IMR-90 (cell line): ENCODE measurements at regions not wholly inside any gene's neighbourhood (a gene's known extent, or its start where the extent isn't known, plus 50 kb on each side); places are given as distances from the start of the nearest gene placed in this dataset.

Experiments
- ATAC-seq: fragments of 200-7000 bp; cut with Tn5 transposase; 2 replicates; pipeline ENCODE4 v1.9.1; 2020; ENCODE audit warnings: low read depth, mild to moderate bottlenecking, moderate library complexity
- BruUV-seq: library from RNA; stranded (reverse); fragments of 400-500 nt; replicated peaks from 2 replicates; lab custom pipeline; 2021; lab: Mats Ljungman, UMichigan
- CTCF ChIA-PET: fragments of 300-600 bp; formaldehyde crosslinking; extraction: SDS; loops from one replicate; lab custom pipeline; 2021; ENCODE audit warnings: antibody characterized with exemption; lab: Yijun Ruan, JAX
- POLR2A ChIA-PET: fragments of 300-600 bp; sonication (Branson Sonifier 250); formaldehyde crosslinking; loops from one replicate; lab custom pipeline; 2022; ENCODE audit warnings: antibody characterized with exemption; ENCODE audit not compliant: unreplicated experiment; lab: Charles Lee
- DNase-seq: peaks from one replicate; pipeline ENCODE4 v3.0.0; 2013
- H2AFZ ChIP-seq: replicated peaks from 2 replicates; pipeline ENCODE3; 2013; ENCODE audit warnings: low read length, mild to moderate bottlenecking; ENCODE audit not compliant: poor library complexity
- H2AK5ac ChIP-seq: 2 replicates; pipeline ENCODE4 v1.6.1; 2013; ENCODE audit warnings: low read depth, low read length, inconsistent platforms
- H2AK9ac ChIP-seq: replicated peaks from 2 replicates; pipeline ENCODE3; 2013; ENCODE audit warnings: mild to moderate bottlenecking, low read depth, low read length, moderate library complexity; ENCODE audit not compliant: poor library complexity
- H2BK120ac ChIP-seq: 2 replicates; pipeline ENCODE4 v1.6.1; 2013; ENCODE audit warnings: low read depth, low read length, inconsistent platforms
- H2BK15ac ChIP-seq: 3 replicates; pipeline ENCODE4 v1.6.1; 2013; ENCODE audit warnings: low read depth, low read length, inconsistent platforms
- H2BK20ac ChIP-seq: 2 replicates; pipeline ENCODE4 v1.6.1; 2013; ENCODE audit warnings: low read depth, mild to moderate bottlenecking, inconsistent platforms, low read length, moderate library complexity
- H2BK5ac ChIP-seq: 2 replicates; pipeline ENCODE4 v1.6.1; 2013; ENCODE audit warnings: mild to moderate bottlenecking, low read depth, low read length, inconsistent platforms; ENCODE audit not compliant: poor library complexity, severe bottlenecking
- H3K14ac ChIP-seq: replicated peaks from 2 replicates; pipeline ENCODE4 v1.6.1; 2013; ENCODE audit warnings: low read depth, low read length, inconsistent platforms
- H3K18ac ChIP-seq: 2 replicates; pipeline ENCODE4 v1.6.1; 2013; ENCODE audit warnings: low read depth, low read length, control low read depth
- H3K23ac ChIP-seq: 2 replicates; pipeline ENCODE4 v1.6.1; 2013; ENCODE audit warnings: low read depth, low read length, inconsistent platforms
- H3K27ac ChIP-seq: 2 replicates; pipeline ENCODE4 v1.5.1; 2013; ENCODE audit warnings: mild to moderate bottlenecking, control low read depth, low read length; ENCODE audit not compliant: insufficient read depth
- H3K27me3 ChIP-seq: 2 replicates; pipeline ENCODE4 v1.6.1; 2013; ENCODE audit warnings: low read length; ENCODE audit not compliant: control insufficient read depth, insufficient read depth
- H3K36me3 ChIP-seq: 2 replicates; pipeline ENCODE4 v1.6.1; 2013; ENCODE audit warnings: low read length, mixed read lengths; ENCODE audit not compliant: control insufficient read depth, insufficient read depth
- H3K4ac ChIP-seq: 2 replicates; pipeline ENCODE4 v1.6.1; 2013; ENCODE audit warnings: low read depth, low read length, inconsistent platforms
- H3K4me1 ChIP-seq: 2 replicates; pipeline ENCODE4 v1.6.1; 2013; ENCODE audit warnings: low read length, mixed read lengths; ENCODE audit not compliant: control insufficient read depth, insufficient read depth
- H3K4me2 ChIP-seq: 2 replicates; pipeline ENCODE4 v1.6.1; 2013; ENCODE audit warnings: low read depth, mild to moderate bottlenecking, control low read depth, low read length, moderate library complexity
- H3K4me3 ChIP-seq: 2 replicates; pipeline ENCODE4 v1.5.1; 2013; ENCODE audit warnings: low read depth, mild to moderate bottlenecking, control low read depth, low read length, moderate library complexity; ENCODE audit not compliant: insufficient read depth
- H3K56ac ChIP-seq: 2 replicates; pipeline ENCODE4 v1.6.1; 2013; ENCODE audit warnings: low read length, inconsistent platforms; ENCODE audit not compliant: insufficient read depth; ENCODE audit errors: extremely low read depth
- H3K79me1 ChIP-seq, 2 experiments: 2 replicates each; pipeline ENCODE4 v1.6.1; 2013; ENCODE audit warnings: low read length in 2 of 2, inconsistent platforms in 1 of 2, low read depth in 1 of 2
- H3K9ac ChIP-seq: 2 replicates; pipeline ENCODE4 v1.6.1; 2013; ENCODE audit warnings: low read depth, low read length, control low read depth
- H3K9me1 ChIP-seq: 2 replicates; pipeline ENCODE4 v1.6.1; 2013; ENCODE audit warnings: low read length, inconsistent platforms; ENCODE audit not compliant: insufficient read depth
- H3K9me3 ChIP-seq: 2 replicates; pipeline ENCODE4 v1.6.1; 2013; ENCODE audit warnings: low read length; ENCODE audit not compliant: control insufficient read depth, insufficient read depth
- H4K20me1 ChIP-seq: 2 replicates; pipeline ENCODE4 v1.6.1; 2013; ENCODE audit warnings: low read length, inconsistent platforms; ENCODE audit not compliant: insufficient read depth
- H4K5ac ChIP-seq: 2 replicates; pipeline ENCODE4 v1.6.1; 2013; ENCODE audit warnings: mild to moderate bottlenecking, low read depth, low read length, control low read depth
- H4K8ac ChIP-seq, 2 experiments: 2 replicates each; pipeline ENCODE4 v1.6.1; 2013; ENCODE audit warnings: low read depth in 2 of 2, low read length in 2 of 2, control low read depth in 1 of 2, inconsistent platforms in 1 of 2
- H4K91ac ChIP-seq: 2 replicates; pipeline ENCODE4 v1.6.1; 2013; ENCODE audit warnings: low read depth, low read length, inconsistent platforms; ENCODE audit not compliant: insufficient read depth
- NFE2L2 ChIP-seq: fragments of 150-350 bp; IDR thresholded peaks from 2 replicates; pipeline ENCODE4 v1.6.1; 2016; ENCODE audit warnings: low read depth, mild to moderate bottlenecking, low read length
- WGBS, 2 experiments: methylation state at CpG; one replicate each; pipeline versions ENCODE4 v1.1.5 to v1.1.7; 2013; ENCODE audit warnings: missing lambda C conversion rate in 2 of 2; ENCODE audit not compliant: insufficient read length in 1 of 2; ENCODE audit errors: extremely low coverage in 2 of 2; 5-methylcytosine and 5-hydroxymethylcytosine counted together
- dilution Hi-C: fragments of 300-500 bp; cut with HindIII; formaldehyde crosslinking; loops from one replicate; pipeline ENCODE4 v1.14.3; 2018; ENCODE audit warnings: low sequenced_read_pairs; ENCODE audit not compliant: unreplicated experiment
- in situ Hi-C: fragments of 300-500 bp; cut with MboI; formaldehyde crosslinking; loops from 3 replicates; pipeline ENCODE4 v1.14.3; 2019; ENCODE audit warnings: low sequenced_read_pairs, inconsistent platforms, mixed read lengths
- intact Hi-C: fragments of 100-400 bp; cut with micrococcal nuclease; formaldehyde crosslinking; loops from 2 replicates; pipeline ENCODE4 v1.10.0; 2022

- CTCF ChIA-PET: no interaction called here
- no TSS peak for BruUV-seq
- H2AFZ ChIP-seq: no peak overlapping the region
Measured at GRCh38 chr3:180332608-180333007, 269.4 kb upstream of the TTC14 start.

More at GRCh38 chr3:180332608-180333007, 269.4 kb upstream of the TTC14 start:
- H3K9me3 ChIP-seq: no peaks in the 10 kb centered on the region; the same call in 1 of the 2 replicates
- no peak overlapping the region for H3K23ac ChIP-seq
- in situ Hi-C loops: no loop called here
- H3K79me1 ChIP-seq: no peaks in the 10 kb centered on the region
- no peak overlapping the region for H2AK9ac ChIP-seq
- intact Hi-C loops: no loop called here
- H3K4me2 ChIP-seq: no peak overlapping the region
- no peak overlapping the region for H2BK20ac ChIP-seq
- no peaks in the 10 kb centered on the region for H3K9me1 ChIP-seq
- no peak for ATAC-seq
- H3K9ac ChIP-seq: no peak overlapping the region
- H4K8ac ChIP-seq: no peak overlapping the region
- H3K36me3 ChIP-seq: no peaks in the 10 kb centered on the region
- no peak overlapping the region for H3K18ac ChIP-seq
- H3K4me3 ChIP-seq: no peak overlapping the region
- H4K91ac ChIP-seq: no peak overlapping the region
- no CpG with 5 or more reads among the region's 4 CpGs for WGBS, 2 experiments
- POLR2A ChIA-PET: no interaction called here
- H2BK5ac ChIP-seq: no peak overlapping the region
- H2AK5ac ChIP-seq: no peak overlapping the region
- no peak overlapping the region for H2BK15ac ChIP-seq
- dilution Hi-C loops: no loop called here
- no peak overlapping the region for H3K56ac ChIP-seq
- H4K20me1 ChIP-seq: no peaks in the 10 kb centered on the region
- no peak for TF ChIP-seq NFE2L2
- no peaks in the 10 kb centered on the region for H3K4me1 ChIP-seq
- DNase-seq: no peak
- no peak overlapping the region for H3K14ac ChIP-seq
- H3K27me3 ChIP-seq: no peaks in the 10 kb centered on the region
- no peak overlapping the region for H2BK120ac ChIP-seq
- H3K4ac ChIP-seq: no peak overlapping the region
- no peak overlapping the region for H3K27ac ChIP-seq
- no peak overlapping the region for H4K5ac ChIP-seq
